SH-SY5Y (cell line): ENCODE measurements at regions not wholly inside any gene's neighbourhood (a gene's known extent, or its start where the extent isn't known, plus 50 kb on each side); places are given as distances from the start of the nearest gene placed in this dataset.

ENCODE experiments used
- GATA2 ChIP-seq: IDR thresholded peaks from 2 replicates; pipeline ENCODE4 v1.6.1; 2011; ENCODE audit warnings: mild to moderate bottlenecking, low read depth, low read length
- GATA3 ChIP-seq: IDR thresholded peaks from 2 replicates; pipeline ENCODE4 v1.6.1; 2011; ENCODE audit warnings: low read depth, mild to moderate bottlenecking, low read length, moderate library complexity

GRCh38 chr11:70868341-70868885, 384.0 kb downstream of the SHANK2 start:
- no peak for TF ChIP-seq GATA3
- no peak for TF ChIP-seq GATA2

GRCh38 chr11:70869054-70869453, 383.3 kb downstream of the SHANK2 start:
- TF ChIP-seq GATA2 (no peak), GATA3 (no peak)

- TF ChIP-seq GATA2 = no peak
- no peak for TF ChIP-seq GATA3
Observed at GRCh38 chr11:70871881-70872280, 380.5 kb downstream of the SHANK2 start.

GRCh38 chr11:70872299-70872698, 380.1 kb downstream of the SHANK2 start:
- no peak for TF ChIP-seq GATA2
- no peak for TF ChIP-seq GATA3

GRCh38 chr11:70872955-70873735, 379.2 kb downstream of the SHANK2 start:
- TF ChIP-seq GATA2 = no peak
- TF ChIP-seq GATA3 = no peak

GRCh38 chr11:70873736-70874412, 378.5 kb downstream of the SHANK2 start:
- TF ChIP-seq GATA3 = no peak; the same call in 1 of the 2 replicates
- no peak for TF ChIP-seq GATA2

GRCh38 chr11:70876685-70877084, 375.7 kb downstream of the SHANK2 start:
- TF ChIP-seq GATA2 = no peak
- no peak for TF ChIP-seq GATA3

- TF ChIP-seq GATA3 (no peak), GATA2 (no peak)
Observed at GRCh38 chr11:70877151-70877550, 375.2 kb downstream of the SHANK2 start.

GRCh38 chr11:70878366-70878765, 374.0 kb downstream of the SHANK2 start:
- TF ChIP-seq GATA3 (no peak), GATA2 (no peak)

- TF ChIP-seq GATA2 (no peak), GATA3 (no peak)
Observed at GRCh38 chr11:70879601-70880285, 372.6 kb downstream of the SHANK2 start.

- TF ChIP-seq GATA3 = no peak
- TF ChIP-seq GATA2 = no peak
Observed at GRCh38 chr11:70880416-70880815, 372.0 kb downstream of the SHANK2 start.

GRCh38 chr11:70881948-70882715, 370.2 kb downstream of the SHANK2 start:
- TF ChIP-seq GATA2 (no peak), GATA3 (no peak)

GRCh38 chr11:70882716-70883085, 369.7 kb downstream of the SHANK2 start:
- TF ChIP-seq GATA3 (no peak), GATA2 (no peak)
